ENCODE measurements at regions not wholly inside any gene's neighbourhood (a gene's known extent, or its start where the extent isn't known, plus 50 kb on each side); places are given as distances from the start of the nearest gene placed in this dataset.
"Not testable (repeated sequence)": the region's sequence is repeated elsewhere in the genome, so short reads cannot be mapped to it uniquely, and the experiment has no call there.

- H3K27me3 ChIP-seq (ENCODE audit: control insufficient read depth, insufficient read depth, low read length); DNase-seq; H3K36me3 ChIP-seq (replicated peaks; ENCODE audit: control insufficient read depth, insufficient read depth, low read length); H3K4me3 ChIP-seq (ENCODE audit: insufficient read depth, low read depth, low read length): not testable (repeated sequence)
Observed at GRCh38 chr3:26024206-26024605, 234.3 kb downstream of the OXSM start.

- no peaks in the 10 kb centered on the region for H3K27me3 ChIP-seq (ENCODE audit: control insufficient read depth, insufficient read depth, low read length)
- no peak for DNase-seq
- no peak overlapping the region for H3K4me3 ChIP-seq (ENCODE audit: insufficient read depth, low read depth, low read length)
- no peaks in the 10 kb centered on the region for H3K36me3 ChIP-seq (replicated peaks; ENCODE audit: control insufficient read depth, insufficient read depth, low read length)
Observed at GRCh38 chr3:26029321-26029720, 239.4 kb downstream of the OXSM start.

GRCh38 chr3:26042126-26042525 is 252.2 kb downstream of the OXSM start:
- not testable (repeated sequence) for H3K4me3 ChIP-seq (ENCODE audit: insufficient read depth, low read depth, low read length); DNase-seq; H3K36me3 ChIP-seq (replicated peaks; ENCODE audit: control insufficient read depth, insufficient read depth, low read length); H3K27me3 ChIP-seq (ENCODE audit: control insufficient read depth, insufficient read depth, low read length)

- Histone ChIP-seq H3K36me3 (replicated peaks; ENCODE audit: control insufficient read depth, insufficient read depth, low read length) (no peaks in the 10 kb centered on the region), H3K27me3 (ENCODE audit: control insufficient read depth, insufficient read depth, low read length) (no peaks in the 10 kb centered on the region), H3K4me3 (ENCODE audit: insufficient read depth, low read depth, low read length) (no peak overlapping the region)
- DNase-seq: no peak
Observed at GRCh38 chr3:26049951-26050350, 260.1 kb downstream of the OXSM start.

- DNase-seq: no peak
- H3K4me3 ChIP-seq (ENCODE audit: insufficient read depth, low read depth, low read length): no peak overlapping the region
- no peaks in the 10 kb centered on the region for H3K36me3 ChIP-seq (replicated peaks; ENCODE audit: control insufficient read depth, insufficient read depth, low read length)
- H3K27me3 ChIP-seq (ENCODE audit: control insufficient read depth, insufficient read depth, low read length): no peaks in the 10 kb centered on the region
Observed at GRCh38 chr3:26050776-26051175, 260.9 kb downstream of the OXSM start.

GRCh38 chr3:26058901-26059321 is 269.0 kb downstream of the OXSM start:
- H3K4me3 ChIP-seq (ENCODE audit: insufficient read depth, low read depth, low read length): no peak overlapping the region
- no peaks in the 10 kb centered on the region for H3K27me3 ChIP-seq (ENCODE audit: control insufficient read depth, insufficient read depth, low read length)
- DNase-seq: no peak
- no peaks in the 10 kb centered on the region for H3K36me3 ChIP-seq (replicated peaks; ENCODE audit: control insufficient read depth, insufficient read depth, low read length)

- DNase-seq: no peak
- no peaks in the 10 kb centered on the region for H3K36me3 ChIP-seq (replicated peaks; ENCODE audit: control insufficient read depth, insufficient read depth, low read length)
Observed at GRCh38 chr3:26061947-26062346, 272.1 kb downstream of the OXSM start.

GRCh38 chr3:26064297-26064696 is 274.4 kb downstream of the OXSM start:
- Histone ChIP-seq H3K4me3 (ENCODE audit: insufficient read depth, low read depth, low read length) (no peak overlapping the region), H3K36me3 (replicated peaks; ENCODE audit: control insufficient read depth, insufficient read depth, low read length) (no peaks in the 10 kb centered on the region)
- no peak for DNase-seq

More at GRCh38 chr3:26061947-26062346, 272.1 kb downstream of the OXSM start:
- no peaks in the 10 kb centered on the region for H3K27me3 ChIP-seq (ENCODE audit: control insufficient read depth, insufficient read depth, low read length)
- H3K4me3 ChIP-seq (ENCODE audit: insufficient read depth, low read depth, low read length): no peak overlapping the region

GRCh38 chr3:26068890-26069289 is 279.0 kb downstream of the OXSM start:
- Histone ChIP-seq H3K36me3 (replicated peaks; ENCODE audit: control insufficient read depth, insufficient read depth, low read length) (no peaks in the 10 kb centered on the region), H3K27me3 (ENCODE audit: control insufficient read depth, insufficient read depth, low read length) (no peaks in the 10 kb centered on the region), H3K4me3 (ENCODE audit: insufficient read depth, low read depth, low read length) (no peak overlapping the region)
- no peak for DNase-seq

More at GRCh38 chr3:26064297-26064696, 274.4 kb downstream of the OXSM start:
- no peaks in the 10 kb centered on the region for H3K27me3 ChIP-seq (ENCODE audit: control insufficient read depth, insufficient read depth, low read length)

- no peak for DNase-seq
- H3K4me3 ChIP-seq (ENCODE audit: insufficient read depth, low read depth, low read length): no peak overlapping the region
- no peaks in the 10 kb centered on the region for H3K36me3 ChIP-seq (replicated peaks; ENCODE audit: control insufficient read depth, insufficient read depth, low read length)
- H3K27me3 ChIP-seq (ENCODE audit: control insufficient read depth, insufficient read depth, low read length): no peaks in the 10 kb centered on the region
Observed at GRCh38 chr3:26070854-26071253, 281.0 kb downstream of the OXSM start.

- H3K27me3 ChIP-seq (ENCODE audit: control insufficient read depth, insufficient read depth, low read length): no peaks in the 10 kb centered on the region
- no peak for DNase-seq
- no peak overlapping the region for H3K4me3 ChIP-seq (ENCODE audit: insufficient read depth, low read depth, low read length)
- H3K36me3 ChIP-seq (replicated peaks; ENCODE audit: control insufficient read depth, insufficient read depth, low read length): no peaks in the 10 kb centered on the region
Observed at GRCh38 chr3:26074080-26074479, 284.2 kb downstream of the OXSM start.

- DNase-seq: no peak
- Histone ChIP-seq H3K27me3 (ENCODE audit: control insufficient read depth, insufficient read depth, low read length) (no peaks in the 10 kb centered on the region), H3K4me3 (ENCODE audit: insufficient read depth, low read depth, low read length) (no peak overlapping the region), H3K36me3 (replicated peaks; ENCODE audit: control insufficient read depth, insufficient read depth, low read length) (no peaks in the 10 kb centered on the region)
Observed at GRCh38 chr3:26078539-26078938, 288.6 kb downstream of the OXSM start.

GRCh38 chr3:26081166-26081565 is 291.3 kb downstream of the OXSM start:
- Histone ChIP-seq H3K36me3 (replicated peaks; ENCODE audit: control insufficient read depth, insufficient read depth, low read length) (no peaks in the 10 kb centered on the region), H3K4me3 (ENCODE audit: insufficient read depth, low read depth, low read length) (no peak overlapping the region), H3K27me3 (ENCODE audit: control insufficient read depth, insufficient read depth, low read length) (no peaks in the 10 kb centered on the region)
- no peak for DNase-seq

- H3K27me3 ChIP-seq (ENCODE audit: control insufficient read depth, insufficient read depth, low read length): no peaks in the 10 kb centered on the region
- DNase-seq: no peak
- no peaks in the 10 kb centered on the region for H3K36me3 ChIP-seq (replicated peaks; ENCODE audit: control insufficient read depth, insufficient read depth, low read length)
- H3K4me3 ChIP-seq (ENCODE audit: insufficient read depth, low read depth, low read length): no peak overlapping the region
Observed at GRCh38 chr3:26081806-26082205, 291.9 kb downstream of the OXSM start.

GRCh38 chr3:26082911-26083310 is 293.0 kb downstream of the OXSM start:
- H3K4me3 ChIP-seq (ENCODE audit: insufficient read depth, low read depth, low read length): no peak overlapping the region
- H3K27me3 ChIP-seq (ENCODE audit: control insufficient read depth, insufficient read depth, low read length): no peaks in the 10 kb centered on the region
- no peak for DNase-seq
- H3K36me3 ChIP-seq (replicated peaks; ENCODE audit: control insufficient read depth, insufficient read depth, low read length): no peaks in the 10 kb centered on the region

GRCh38 chr3:26084629-26085028 is 294.7 kb downstream of the OXSM start:
- Histone ChIP-seq H3K27me3 (ENCODE audit: control insufficient read depth, insufficient read depth, low read length) (no peaks in the 10 kb centered on the region), H3K36me3 (replicated peaks; ENCODE audit: control insufficient read depth, insufficient read depth, low read length) (no peaks in the 10 kb centered on the region), H3K4me3 (ENCODE audit: insufficient read depth, low read depth, low read length) (no peak overlapping the region)
- DNase-seq: no peak

All from H7 (cell line).